ENCODE measurements at regions not wholly inside any gene's neighbourhood (a gene's known extent, or its start where the extent isn't known, plus 50 kb on each side); places are given as distances from the start of the nearest gene placed in this dataset.

- 0 out of 2 replicates have a peak, but pooled peaks cover 4% of the 10 kb centered on the region for H3K9me2 ChIP-seq (ENCODE audit: insufficient read depth)
- BruUV-seq (replicated peaks), result no TSS peak
- no peak overlapping the region for H3K4me2 ChIP-seq (ENCODE audit: low read length)
- H3K9ac ChIP-seq (ENCODE audit: low read length), result no peak overlapping the region
- no peak overlapping the region for H3K27ac ChIP-seq (ENCODE audit: low read depth, low read length)
- H4K20me1 ChIP-seq (ENCODE audit: insufficient read depth), result no peaks in the 10 kb centered on the region
- H3K4me3 ChIP-seq (replicated peaks in 1 of 2; ENCODE audit: low read depth in 1 of 2, low read length in 2 of 2), result no peak overlapping the region
- ATAC-seq (no peak), DNase-seq (ENCODE audit: low read depth, low spot score) (no peak)
- no peaks in the 10 kb centered on the region for H3K9me3 ChIP-seq (ENCODE audit: control insufficient read depth in 1 of 2, insufficient read depth in 1 of 2, low read depth in 1 of 2, low read length in 2 of 2)
- ChIA-PET RAD21 (ENCODE audit: low non-redundant PET in 1 of 2, low total read pairs in 2 of 2, uncharacterized antibody in 2 of 2, unreplicated experiment in 2 of 2) (no interaction called here), POLR2A (no interaction called here), CTCF (no interaction called here)
- no peaks in the 10 kb centered on the region for H3K79me2 ChIP-seq (ENCODE audit: insufficient read depth, low read length)
- H3K27me3 ChIP-seq (ENCODE audit: insufficient read depth, low read length), result no peaks in the 10 kb centered on the region
- H2AFZ ChIP-seq (ENCODE audit: low read depth, low read length, poor library complexity, severe bottlenecking), result no peak overlapping the region
- TF ChIP-seq POLR2AphosphoS5 (IDR thresholded peaks at IDR 0.05; ENCODE audit: low read depth, low read length), result no peak
- no peak for TF ChIP-seq SP1 (IDR thresholded peaks at IDR 0.05; ENCODE audit: low read depth)
- no peak for TF ChIP-seq EZH2 (IDR thresholded peaks at IDR 0.05)
- no peak for TF ChIP-seq SRF (IDR thresholded peaks at IDR 0.05; ENCODE audit: low read depth)
- TF ChIP-seq RAD21 (IDR thresholded peaks at IDR 0.05; ENCODE audit: low read depth), result no peak
- no peak for TF ChIP-seq TCF7L2 (IDR thresholded peaks at IDR 0.05; ENCODE audit: borderline replicate concordance, extremely low read depth, insufficient read depth, insufficient read length)
- no peak for TF ChIP-seq CEBPB (IDR thresholded peaks at IDR 0.05; ENCODE audit: low read depth)
- no peak for TF ChIP-seq CTCF (IDR thresholded peaks at IDR 0.05 in 2 of 3, conservative IDR thresholded peaks at IDR 0.05 in 1 of 3; ENCODE audit: borderline replicate concordance in 1 of 3, insufficient read depth in 1 of 3, low read depth in 2 of 3, low read length in 2 of 3)
- TF ChIP-seq EZH2phosphoT487 (IDR thresholded peaks at IDR 0.05; ENCODE audit: borderline replicate concordance), result no peak
- TF ChIP-seq CBX3 (IDR thresholded peaks at IDR 0.05; ENCODE audit: low read depth), result no peak
- TF ChIP-seq, protein P1, sequence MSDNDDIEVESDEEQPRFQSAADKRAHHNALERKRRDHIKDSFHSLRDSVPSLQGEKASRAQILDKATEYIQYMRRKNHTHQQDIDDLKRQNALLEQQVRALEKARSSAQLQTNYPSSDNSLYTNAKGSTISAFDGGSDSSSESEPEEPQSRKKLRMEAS (IDR thresholded peaks at IDR 0.05), result no peak
- no peak for TF ChIP-seq YY1 (IDR thresholded peaks at IDR 0.05; ENCODE audit: extremely low read depth, insufficient replicate concordance, low read depth, low read length)
- TF ChIP-seq REST (IDR thresholded peaks at IDR 0.05; ENCODE audit: low read depth), result no peak
- no peak for TF ChIP-seq POLR2A (IDR thresholded peaks at IDR 0.05; ENCODE audit: borderline replicate concordance, extremely low read depth, insufficient read depth, insufficient read length)
- no peak for TF ChIP-seq ZBTB33 (IDR thresholded peaks at IDR 0.05; ENCODE audit: extremely low read depth, insufficient replicate concordance, low read length)
- TF ChIP-seq FOSL1 (IDR thresholded peaks at IDR 0.05; ENCODE audit: low read depth), result no peak
- TF ChIP-seq ZNF274 (IDR thresholded peaks at IDR 0.05; ENCODE audit: low read depth, low read length), result no peak
- TF ChIP-seq ZFX (IDR thresholded peaks at IDR 0.05), result no peak
- no peak for TF ChIP-seq ELF1 (IDR thresholded peaks at IDR 0.05; ENCODE audit: borderline replicate concordance, low read depth)
- TF ChIP-seq JUND (IDR thresholded peaks at IDR 0.05), result no peak
- H3K4me1 ChIP-seq (ENCODE audit: control insufficient read depth in 1 of 2, insufficient read depth in 2 of 2, low read length in 2 of 2), result no peaks in the 10 kb centered on the region
- no peaks in the 10 kb centered on the region for H3K36me3 ChIP-seq (ENCODE audit: control insufficient read depth in 1 of 2, insufficient read depth in 2 of 2, low read length in 2 of 2)
- intact Hi-C loops (cut with micrococcal nuclease), result no loop called here
Observed at GRCh38 chr7:85587785-85588184, 400.9 kb upstream of the SEMA3D start.
